ENCODE measurements at regions not wholly inside any gene's neighbourhood (a gene's known extent, or its start where the extent isn't known, plus 50 kb on each side); places are given as distances from the start of the nearest gene placed in this dataset.

- no peak for TF ChIP-seq HOXA7 (CRISPR knock-in tag; IDR thresholded peaks at IDR 0.05)
- TF ChIP-seq ZNF652 (CRISPR knock-in tag; IDR thresholded peaks at IDR 0.05; ENCODE audit: borderline replicate concordance, low read depth) = no peak
- TF ChIP-seq ATF7 (IDR thresholded peaks at IDR 0.05) = no peak
- TF ChIP-seq ATF7 (CRISPR knock-in tag; IDR thresholded peaks at IDR 0.05) = no peak
- no peak for TF ChIP-seq SMARCC2 (IDR thresholded peaks at IDR 0.05)
- TF ChIP-seq CHD2 (IDR thresholded peaks at IDR 0.05; ENCODE audit: low read depth, low read length) = no peak
- no peak for TF ChIP-seq ZNF589 (CRISPR knock-in tag; conservative IDR thresholded peaks at IDR 0.05)
Observed at GRCh38 chrX:13511241-13511943, 58.0 kb upstream of the EGFL6 start.

All from HepG2 (cell line).